IMR-90 (cell line): ENCODE measurements at regions not wholly inside any gene's neighbourhood (a gene's known extent, or its start where the extent isn't known, plus 50 kb on each side); places are given as distances from the start of the nearest gene placed in this dataset.

Experiments
- ATAC-seq: fragments of 200-7000 bp; cut with Tn5 transposase; 2 replicates; pipeline ENCODE4 v1.9.1; 2020; ENCODE audit warnings: low read depth, mild to moderate bottlenecking, moderate library complexity
- BruUV-seq: library from RNA; stranded (reverse); fragments of 400-500 nt; replicated peaks from 2 replicates; lab custom pipeline; 2021; lab: Mats Ljungman, UMichigan
- CTCF ChIA-PET: fragments of 300-600 bp; formaldehyde crosslinking; extraction: SDS; loops from one replicate; lab custom pipeline; 2021; ENCODE audit warnings: antibody characterized with exemption; lab: Yijun Ruan, JAX
- POLR2A ChIA-PET: fragments of 300-600 bp; sonication (Branson Sonifier 250); formaldehyde crosslinking; loops from one replicate; lab custom pipeline; 2022; ENCODE audit warnings: antibody characterized with exemption; ENCODE audit not compliant: unreplicated experiment; lab: Charles Lee
- DNase-seq: peaks from one replicate; pipeline ENCODE4 v3.0.0; 2013
- H2AFZ ChIP-seq: replicated peaks from 2 replicates; pipeline ENCODE3; 2013; ENCODE audit warnings: low read length, mild to moderate bottlenecking; ENCODE audit not compliant: poor library complexity
- H2AK5ac ChIP-seq: 2 replicates; pipeline ENCODE4 v1.6.1; 2013; ENCODE audit warnings: low read depth, low read length, inconsistent platforms
- H2AK9ac ChIP-seq: replicated peaks from 2 replicates; pipeline ENCODE3; 2013; ENCODE audit warnings: mild to moderate bottlenecking, low read depth, low read length, moderate library complexity; ENCODE audit not compliant: poor library complexity
- H2BK120ac ChIP-seq: 2 replicates; pipeline ENCODE4 v1.6.1; 2013; ENCODE audit warnings: low read depth, low read length, inconsistent platforms
- H2BK15ac ChIP-seq: 3 replicates; pipeline ENCODE4 v1.6.1; 2013; ENCODE audit warnings: low read depth, low read length, inconsistent platforms
- H2BK20ac ChIP-seq: 2 replicates; pipeline ENCODE4 v1.6.1; 2013; ENCODE audit warnings: low read depth, mild to moderate bottlenecking, inconsistent platforms, low read length, moderate library complexity
- H2BK5ac ChIP-seq: 2 replicates; pipeline ENCODE4 v1.6.1; 2013; ENCODE audit warnings: mild to moderate bottlenecking, low read depth, low read length, inconsistent platforms; ENCODE audit not compliant: poor library complexity, severe bottlenecking
- H3K14ac ChIP-seq: replicated peaks from 2 replicates; pipeline ENCODE4 v1.6.1; 2013; ENCODE audit warnings: low read depth, low read length, inconsistent platforms
- H3K18ac ChIP-seq: 2 replicates; pipeline ENCODE4 v1.6.1; 2013; ENCODE audit warnings: low read depth, low read length, control low read depth
- H3K23ac ChIP-seq: 2 replicates; pipeline ENCODE4 v1.6.1; 2013; ENCODE audit warnings: low read depth, low read length, inconsistent platforms
- H3K27ac ChIP-seq: 2 replicates; pipeline ENCODE4 v1.5.1; 2013; ENCODE audit warnings: mild to moderate bottlenecking, control low read depth, low read length; ENCODE audit not compliant: insufficient read depth
- H3K27me3 ChIP-seq: 2 replicates; pipeline ENCODE4 v1.6.1; 2013; ENCODE audit warnings: low read length; ENCODE audit not compliant: control insufficient read depth, insufficient read depth
- H3K36me3 ChIP-seq: 2 replicates; pipeline ENCODE4 v1.6.1; 2013; ENCODE audit warnings: low read length, mixed read lengths; ENCODE audit not compliant: control insufficient read depth, insufficient read depth
- H3K4ac ChIP-seq: 2 replicates; pipeline ENCODE4 v1.6.1; 2013; ENCODE audit warnings: low read depth, low read length, inconsistent platforms
- H3K4me1 ChIP-seq: 2 replicates; pipeline ENCODE4 v1.6.1; 2013; ENCODE audit warnings: low read length, mixed read lengths; ENCODE audit not compliant: control insufficient read depth, insufficient read depth
- H3K4me2 ChIP-seq: 2 replicates; pipeline ENCODE4 v1.6.1; 2013; ENCODE audit warnings: low read depth, mild to moderate bottlenecking, control low read depth, low read length, moderate library complexity
- H3K4me3 ChIP-seq: 2 replicates; pipeline ENCODE4 v1.5.1; 2013; ENCODE audit warnings: low read depth, mild to moderate bottlenecking, control low read depth, low read length, moderate library complexity; ENCODE audit not compliant: insufficient read depth
- H3K56ac ChIP-seq: 2 replicates; pipeline ENCODE4 v1.6.1; 2013; ENCODE audit warnings: low read length, inconsistent platforms; ENCODE audit not compliant: insufficient read depth; ENCODE audit errors: extremely low read depth
- H3K79me1 ChIP-seq, 2 experiments: 2 replicates each; pipeline ENCODE4 v1.6.1; 2013; ENCODE audit warnings: low read length in 2 of 2, inconsistent platforms in 1 of 2, low read depth in 1 of 2
- H3K9ac ChIP-seq: 2 replicates; pipeline ENCODE4 v1.6.1; 2013; ENCODE audit warnings: low read depth, low read length, control low read depth
- H3K9me1 ChIP-seq: 2 replicates; pipeline ENCODE4 v1.6.1; 2013; ENCODE audit warnings: low read length, inconsistent platforms; ENCODE audit not compliant: insufficient read depth
- H3K9me3 ChIP-seq: 2 replicates; pipeline ENCODE4 v1.6.1; 2013; ENCODE audit warnings: low read length; ENCODE audit not compliant: control insufficient read depth, insufficient read depth
- H4K20me1 ChIP-seq: 2 replicates; pipeline ENCODE4 v1.6.1; 2013; ENCODE audit warnings: low read length, inconsistent platforms; ENCODE audit not compliant: insufficient read depth
- H4K5ac ChIP-seq: 2 replicates; pipeline ENCODE4 v1.6.1; 2013; ENCODE audit warnings: mild to moderate bottlenecking, low read depth, low read length, control low read depth
- H4K8ac ChIP-seq, 2 experiments: 2 replicates each; pipeline ENCODE4 v1.6.1; 2013; ENCODE audit warnings: low read depth in 2 of 2, low read length in 2 of 2, control low read depth in 1 of 2, inconsistent platforms in 1 of 2
- H4K91ac ChIP-seq: 2 replicates; pipeline ENCODE4 v1.6.1; 2013; ENCODE audit warnings: low read depth, low read length, inconsistent platforms; ENCODE audit not compliant: insufficient read depth
- CEBPB ChIP-seq: IDR thresholded peaks from 2 replicates; pipeline ENCODE4 v1.6.1; 2012; ENCODE audit warnings: low read depth, low read length, improper control_type of control experiment
- CHD1 ChIP-seq: IDR thresholded peaks from 2 replicates; pipeline ENCODE4 v1.6.1; 2012; ENCODE audit warnings: low read depth, low read length, improper control_type of control experiment
- MXI1 ChIP-seq: IDR thresholded peaks from 2 replicates; pipeline ENCODE4 v1.6.1; 2012; ENCODE audit warnings: low read depth, mild to moderate bottlenecking, low read length, moderate library complexity, borderline replicate concordance
- SMC3 ChIP-seq: fragments of 150-350 bp; IDR thresholded peaks from 2 replicates; pipeline ENCODE4 v1.6.1; 2016; ENCODE audit warnings: low read depth, mild to moderate bottlenecking, antibody characterized with exemption, low read length, moderate library complexity
- WGBS, 2 experiments: methylation state at CpG; one replicate each; pipeline versions ENCODE4 v1.1.5 to v1.1.7; 2013; ENCODE audit warnings: missing lambda C conversion rate in 2 of 2; ENCODE audit not compliant: insufficient read length in 1 of 2; ENCODE audit errors: extremely low coverage in 2 of 2; 5-methylcytosine and 5-hydroxymethylcytosine counted together
- dilution Hi-C: fragments of 300-500 bp; cut with HindIII; formaldehyde crosslinking; loops from one replicate; pipeline ENCODE4 v1.14.3; 2018; ENCODE audit warnings: low sequenced_read_pairs; ENCODE audit not compliant: unreplicated experiment
- in situ Hi-C: fragments of 300-500 bp; cut with MboI; formaldehyde crosslinking; loops from 3 replicates; pipeline ENCODE4 v1.14.3; 2019; ENCODE audit warnings: low sequenced_read_pairs, inconsistent platforms, mixed read lengths
- intact Hi-C: fragments of 100-400 bp; cut with micrococcal nuclease; formaldehyde crosslinking; loops from 2 replicates; pipeline ENCODE4 v1.10.0; 2022
- TF ChIP-seq, protein P1 (sequence below): fragments of 150-350 bp; IDR thresholded peaks from 2 replicates; pipeline ENCODE4 v1.6.1; 2016; ENCODE audit warnings: low read depth, mild to moderate bottlenecking, low read length, moderate library complexity, borderline replicate concordance

GRCh38 chr1:19009126-19009881 is 52.8 kb upstream of the IFFO2 start (continued):
- no peak for TF ChIP-seq MXI1

DNA sequence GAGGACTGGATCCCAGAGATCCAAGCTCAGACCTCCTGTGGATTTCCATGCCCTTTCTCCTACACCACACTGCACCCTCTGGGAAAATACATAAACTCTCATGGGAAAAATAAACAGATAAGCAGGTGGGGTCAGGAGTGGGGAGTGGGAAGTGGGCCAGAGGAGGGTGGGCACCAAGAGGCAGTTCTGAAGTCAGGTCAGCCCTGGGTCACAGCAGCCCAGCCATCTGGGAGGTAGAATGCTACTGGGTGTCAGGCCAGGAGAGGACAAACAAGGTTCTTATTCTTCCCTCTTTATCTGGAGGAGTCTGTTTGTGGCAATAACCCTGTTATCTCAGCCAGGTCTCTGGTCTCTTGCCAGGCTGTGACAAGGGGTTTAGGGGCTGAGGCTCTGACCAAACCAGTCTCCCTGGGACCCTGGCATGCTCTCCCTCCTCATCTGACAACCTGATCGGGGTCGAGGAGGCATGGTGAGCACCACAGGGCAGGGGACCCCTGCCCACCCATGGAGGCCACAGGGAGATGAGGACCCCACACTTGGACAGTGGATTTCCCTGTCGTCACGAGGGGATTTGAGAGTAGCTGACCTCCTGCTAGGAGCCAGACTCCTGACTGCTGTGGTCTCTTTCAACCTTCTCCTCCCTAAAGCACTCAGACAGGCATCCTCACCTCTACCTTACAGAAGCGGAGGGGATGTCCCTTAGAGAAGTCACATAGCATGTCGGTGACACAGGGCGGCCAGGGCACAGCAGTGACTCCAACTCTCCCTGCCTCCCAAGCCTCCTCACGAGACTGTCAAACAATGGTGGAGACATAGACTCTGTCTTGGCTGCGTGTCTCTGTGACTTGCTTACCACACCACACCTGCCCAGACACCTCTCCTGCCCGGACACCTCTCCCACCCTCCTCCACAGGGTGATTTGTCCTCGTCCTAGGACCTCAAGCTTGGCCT is 51.3 kb upstream of the IFFO2 start:
- Histone ChIP-seq H2BK120ac (peak overlapping the region; percentile 72), H2BK5ac (peak overlapping the region; percentile 16), H3K14ac (0 out of 2 replicates have a peak overlapping the region, but pooled peaks have one; percentile 37), H3K9me1 (peaks cover 30% of the 10 kb centered on the region), H4K20me1 (no peaks in the 10 kb centered on the region), H3K9ac (no peak overlapping the region), H4K5ac (no peak overlapping the region), H3K4me3 (no peak overlapping the region), H2BK20ac (peak overlapping the region; percentile 51), H2BK15ac (peak overlapping the region; percentile 21; the same call in 1 of the 3 replicates), H2AFZ (peak overlapping the region; percentile 59), H3K56ac (no peak overlapping the region), H3K4me1 (peaks cover 26% of the 10 kb centered on the region), H4K91ac (peak overlapping the region; percentile 66), H4K8ac (peak overlapping the region in 1 of 2 experiments; percentile 20; a peak in 1 of 4 replicates), H3K27ac (no peak overlapping the region), H2AK5ac (peak overlapping the region; percentile 95), H3K23ac (no peak overlapping the region), H3K79me1 (no peaks in the 10 kb centered on the region), H3K27me3 (no peaks in the 10 kb centered on the region), H3K9me3 (no peaks in the 10 kb centered on the region), H3K36me3 (no peaks in the 10 kb centered on the region), H2AK9ac (peak overlapping the region; percentile 77), H3K4me2 (no peak overlapping the region), H3K4ac (peak overlapping the region; percentile 64), H3K18ac (no peak overlapping the region)
- CTCF ChIA-PET: no interaction called here
- ATAC-seq (no peak), DNase-seq (no peak)
- POLR2A ChIA-PET: no interaction called here
- no TSS peak for BruUV-seq
- 80% methylated on average over 4 of the region's 11 CpGs; no CpG with 5 or more reads in 1 of the 2 experiments for WGBS, 2 experiments
- intact Hi-C loops: no loop called here
- dilution Hi-C loops: no loop called here
- TF ChIP-seq CEBPB (no peak), SMC3 (no peak), CHD1 (no peak)
- TF ChIP-seq, protein P1, sequence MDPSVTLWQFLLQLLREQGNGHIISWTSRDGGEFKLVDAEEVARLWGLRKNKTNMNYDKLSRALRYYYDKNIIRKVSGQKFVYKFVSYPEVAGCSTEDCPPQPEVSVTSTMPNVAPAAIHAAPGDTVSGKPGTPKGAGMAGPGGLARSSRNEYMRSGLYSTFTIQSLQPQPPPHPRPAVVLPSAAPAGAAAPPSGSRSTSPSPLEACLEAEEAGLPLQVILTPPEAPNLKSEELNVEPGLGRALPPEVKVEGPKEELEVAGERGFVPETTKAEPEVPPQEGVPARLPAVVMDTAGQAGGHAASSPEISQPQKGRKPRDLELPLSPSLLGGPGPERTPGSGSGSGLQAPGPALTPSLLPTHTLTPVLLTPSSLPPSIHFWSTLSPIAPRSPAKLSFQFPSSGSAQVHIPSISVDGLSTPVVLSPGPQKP: no peak
- in situ Hi-C loops: no loop called here
